GM12873 (cell line): ENCODE measurements at regions not wholly inside any gene's neighbourhood (a gene's known extent, or its start where the extent isn't known, plus 50 kb on each side); places are given as distances from the start of the nearest gene placed in this dataset.

Experiments used
- CTCF ChIP-seq: IDR thresholded peaks from 2 replicates; pipeline ENCODE4 v1.5.1; 2012; ENCODE audit warnings: low read depth, mild to moderate bottlenecking, moderate library complexity, low read length, control low read depth; ENCODE audit not compliant: insufficient read depth; ENCODE audit errors: missing control alignments

GRCh38 chr18:39235118-39235719 is 1669.6 kb upstream of the CELF4 start:
- TF ChIP-seq CTCF, result no peak

DNA sequence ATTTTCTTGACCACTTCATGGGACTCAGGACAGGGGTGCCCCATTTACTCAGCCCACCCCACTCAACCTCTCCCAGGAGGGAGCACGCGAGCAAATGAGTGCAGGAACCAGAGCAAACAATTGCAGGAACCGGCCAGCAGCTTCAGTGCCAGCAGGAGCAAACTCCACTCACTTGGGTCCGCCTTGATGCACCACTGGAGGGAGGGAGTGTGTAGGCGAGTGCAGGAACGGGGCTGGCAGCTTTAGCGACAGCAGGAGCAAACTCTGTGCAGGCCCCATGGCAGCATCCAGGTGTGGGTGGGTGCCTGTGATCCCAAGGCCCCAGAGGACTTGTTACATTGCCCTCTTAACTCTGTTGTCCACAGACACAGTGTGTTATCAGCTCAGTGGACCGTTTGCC is 1667.3 kb upstream of the CELF4 start:
- TF ChIP-seq CTCF, result no peak

DNA sequence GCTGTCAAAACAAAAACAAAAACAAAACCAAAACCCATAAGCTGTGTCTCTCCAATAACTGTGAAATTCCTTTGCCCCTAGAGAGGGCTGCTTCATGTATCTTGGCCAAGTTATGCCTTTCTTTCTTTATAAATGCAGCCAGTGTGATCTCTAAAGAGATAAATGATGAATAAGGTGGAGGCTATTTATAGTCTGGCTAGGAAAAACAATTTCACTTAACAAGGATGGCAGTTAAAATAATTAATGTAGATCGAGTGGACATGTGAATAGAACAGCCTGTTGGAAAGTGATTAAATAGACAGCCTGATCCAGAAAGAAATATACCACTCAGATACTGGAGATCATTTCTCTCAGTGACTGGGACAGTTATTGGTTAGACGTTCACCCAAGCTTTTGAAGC is 1666.9 kb upstream of the CELF4 start:
- TF ChIP-seq CTCF, result no peak

- no peak for TF ChIP-seq CTCF
Observed at GRCh38 chr18:39230086-39230803, 1664.6 kb upstream of the CELF4 start.

GRCh38 chr18:39225373-39225772 is 1659.8 kb upstream of the CELF4 start:
- TF ChIP-seq CTCF, result no peak

- no peak for TF ChIP-seq CTCF
Observed at GRCh38 chr18:39223283-39223682, 1657.7 kb upstream of the CELF4 start.

DNA sequence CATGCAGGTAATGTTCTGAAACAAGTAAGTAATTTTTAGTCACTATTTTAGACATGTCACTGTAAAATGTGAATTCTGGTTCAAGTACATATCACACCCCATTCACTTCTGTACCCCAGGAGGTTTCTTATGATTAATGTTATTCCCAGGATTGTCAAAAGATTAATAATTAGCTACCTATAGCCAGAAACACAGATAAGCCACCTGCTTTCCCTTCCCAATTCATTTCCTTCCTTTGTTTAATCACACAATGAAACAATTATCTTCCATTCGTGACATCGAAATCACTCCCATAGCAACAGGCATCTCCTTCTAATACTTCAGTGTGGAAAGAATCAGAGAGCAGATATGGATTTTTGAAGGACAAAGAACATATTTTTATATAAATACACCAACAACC is 1650.3 kb upstream of the CELF4 start:
- no peak for TF ChIP-seq CTCF
